CD8-positive, alpha-beta memory T cell (primary cell): ENCODE measurements at regions not wholly inside any gene's neighbourhood (a gene's known extent, or its start where the extent isn't known, plus 50 kb on each side); places are given as distances from the start of the nearest gene placed in this dataset.

Source experiments
- CTCF ChIA-PET: fragments of 350-600 bp; sonication (Branson Sonifier 250); formaldehyde crosslinking; loops from one replicate; lab custom pipeline; 2021; ENCODE audit warnings: antibody characterized with exemption; lab: Charles Lee
- POLR2A ChIA-PET: fragments of 350-600 bp; sonication (Branson Sonifier 250); formaldehyde crosslinking; loops from one replicate; lab custom pipeline; 2021; ENCODE audit warnings: antibody characterized with exemption; lab: Charles Lee
- DNase-seq, 5 donors: peaks; one replicate each; pipeline versions ENCODE4 v3.0.0 to v3.0.0-alpha.2; 2020 to 2022; ENCODE audit warnings: mixed read lengths in 1 of 5
- H3K27ac ChIP-seq: one replicate; pipeline ENCODE4 v1.7.0; 2013; ENCODE audit warnings: low read depth, mild to moderate bottlenecking, low read length, moderate library complexity
- H3K27me3 ChIP-seq: 2 replicates; pipeline ENCODE4 v1.7.0; 2013; ENCODE audit warnings: low read length, mild to moderate bottlenecking; ENCODE audit not compliant: insufficient read depth, poor library complexity, severe bottlenecking
- H3K36me3 ChIP-seq: 2 replicates; pipeline ENCODE4 v1.7.0; 2013; ENCODE audit warnings: mild to moderate bottlenecking, low read length, moderate library complexity; ENCODE audit not compliant: insufficient read depth
- H3K4me1 ChIP-seq: 2 replicates; pipeline ENCODE4 v1.7.0; 2013; ENCODE audit warnings: mild to moderate bottlenecking, low read length, moderate library complexity; ENCODE audit not compliant: insufficient read depth
- H3K4me3 ChIP-seq: 2 replicates; pipeline ENCODE4 v1.7.0; 2013; ENCODE audit warnings: mild to moderate bottlenecking, low read length
- H3K9me3 ChIP-seq: 2 replicates; pipeline ENCODE4 v1.7.0; 2013; ENCODE audit warnings: mild to moderate bottlenecking, low read length
- H3K27ac Mint-ChIP-seq, 8 donors: one replicate each; pipeline ENCODE4 v1.8.0; 2020 to 2021; ENCODE audit warnings: mixed read lengths in 8 of 8, mild to moderate bottlenecking in 6 of 8, inconsistent platforms in 3 of 8, moderate library complexity in 3 of 8
- H3K27me3 Mint-ChIP-seq, 2 donors: one replicate each; pipeline ENCODE4 v1.8.0; 2020 to 2021; ENCODE audit warnings: mixed read lengths in 2 of 2, mild to moderate bottlenecking in 1 of 2, moderate library complexity in 1 of 2
- H3K36me3 Mint-ChIP-seq, 3 donors: one replicate each; pipeline ENCODE4 v1.8.0; 2020 to 2021; ENCODE audit warnings: mixed read lengths in 3 of 3, inconsistent platforms in 1 of 3, mild to moderate bottlenecking in 1 of 3
- H3K4me1 Mint-ChIP-seq, 3 donors: one replicate each; pipeline ENCODE4 v1.8.0; 2020 to 2021; ENCODE audit warnings: mixed read lengths in 3 of 3, inconsistent platforms in 1 of 3, mild to moderate bottlenecking in 1 of 3
- H3K4me3 Mint-ChIP-seq, 7 donors: one replicate each; pipeline ENCODE4 v1.8.0; 2020 to 2021; ENCODE audit warnings: mixed read lengths in 7 of 7, mild to moderate bottlenecking in 6 of 7, moderate library complexity in 4 of 7, inconsistent platforms in 2 of 7
- H3K9me3 Mint-ChIP-seq, 5 donors: one replicate each; pipeline ENCODE4 v1.8.0; 2020 to 2022; ENCODE audit warnings: mixed read lengths in 5 of 5, mild to moderate bottlenecking in 3 of 5, moderate library complexity in 2 of 5, inconsistent platforms in 1 of 5

DNA sequence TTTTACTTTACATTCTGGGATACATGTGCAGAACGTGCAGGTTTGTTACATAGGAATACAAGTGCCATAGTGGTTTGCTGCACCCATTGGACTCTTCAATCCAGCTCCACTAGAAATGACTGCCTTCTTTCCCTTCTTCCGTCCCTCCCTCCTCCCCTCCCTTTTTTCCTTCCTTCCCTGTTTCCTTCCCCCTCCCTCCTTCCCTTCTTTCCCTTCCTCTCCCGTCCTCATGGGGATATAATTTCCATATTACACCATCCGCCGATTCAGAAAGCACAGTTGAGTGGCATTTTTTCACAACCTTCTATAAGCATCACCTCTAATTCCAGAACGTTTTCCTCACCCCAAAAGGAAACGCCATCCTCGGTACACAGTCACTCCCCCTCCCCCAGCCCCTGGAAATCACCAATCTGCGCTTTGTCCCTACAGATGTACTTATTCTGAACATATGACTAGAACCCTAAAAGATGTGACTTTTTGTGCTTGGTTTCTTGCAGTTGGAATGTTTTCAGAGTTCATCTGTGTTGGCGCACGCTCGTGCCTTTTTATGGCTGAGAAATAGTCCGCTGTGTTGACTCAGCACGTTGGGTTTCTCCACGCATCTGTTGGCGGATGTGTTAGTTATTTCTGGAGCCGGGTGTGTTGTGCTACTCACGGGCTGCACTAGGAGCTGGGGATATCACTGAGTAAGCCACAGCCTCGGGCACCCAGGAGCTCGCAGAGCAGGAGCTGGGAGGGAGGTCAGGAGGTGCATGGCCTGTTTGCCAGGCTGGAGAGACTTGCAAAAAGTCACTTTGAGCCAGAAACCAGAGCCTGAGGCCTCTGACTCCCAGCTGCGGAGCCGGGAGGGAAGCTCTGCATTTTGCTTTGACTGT is 336.4 kb downstream of the SEC14L1 start:
- no peaks in the 10 kb centered on the region for H3K27me3 Mint-ChIP-seq
- ChIA-PET POLR2A (interaction anchor here (0.6 to 0.8 kb wide), 2 partner anchors 36 to 143 kb away, joined by 3 to 11 read pairs; no protein-coding TSS in a partner anchor), CTCF (interaction anchor here (1.1 to 3.0 kb wide), 7 partner anchors 17 to 537 kb away, joined by 3 to 13 read pairs (median 4); no protein-coding TSS in a partner anchor)
- H3K9me3 Mint-ChIP-seq: no peaks in the 10 kb centered on the region
- Histone ChIP-seq H3K9me3 (no peaks in the 10 kb centered on the region), H3K4me1 (peaks cover 86% of the 10 kb centered on the region), H3K4me3 (no peak overlapping the region), H3K27ac (no peak overlapping the region), H3K27me3 (no peaks in the 10 kb centered on the region), H3K36me3 (peaks cover 11% of the 10 kb centered on the region)
- H3K4me3 Mint-ChIP-seq: peak overlapping the region; percentile 13 to 92 (median 50)
- peaks cover 71 to 89% (median 77%) of the 10 kb centered on the region in 3 donors for H3K4me1 Mint-ChIP-seq
- H3K36me3 Mint-ChIP-seq: peaks cover 0 to 64% (median 10%) of the 10 kb centered on the region in 3 donors
- H3K27ac Mint-ChIP-seq: peak overlapping the region; percentile 76 to 94 (median 88)
- peak in 2 of 5 donors; percentile 26 to 47 for DNase-seq

- Histone ChIP-seq H3K9me3 (no peaks in the 10 kb centered on the region), H3K4me3 (no peak overlapping the region), H3K27me3 (no peaks in the 10 kb centered on the region), H3K27ac (no peak overlapping the region), H3K4me1 (peaks cover 85% of the 10 kb centered on the region), H3K36me3 (peaks cover 22% of the 10 kb centered on the region)
- POLR2A ChIA-PET: interaction anchor here (0.8 kb wide), 1 partner anchor 37 kb away, joined by 3 read pairs; no protein-coding TSS in a partner anchor
- Mint-ChIP-seq H3K9me3 (no peaks in the 10 kb centered on the region), H3K27ac (peak overlapping the region in 3 of 8 donors; percentile 65 to 88 (median 87)), H3K27me3 (no peaks in the 10 kb centered on the region), H3K36me3 (peaks cover 0 to 61% (median 10%) of the 10 kb centered on the region in 3 donors), H3K4me1 (peaks cover 62 to 82% (median 66%) of the 10 kb centered on the region in 3 donors), H3K4me3 (peak overlapping the region in 2 of 7 donors; percentile 40 to 51)
- no peak for DNase-seq
- CTCF ChIA-PET: interaction anchor here (1.1 to 1.6 kb wide), 6 partner anchors 16 to 536 kb away, joined by 3 to 5 read pairs (median 4); no protein-coding TSS in a partner anchor
These were observed 337.5 kb downstream of the SEC14L1 start for GRCh38 chr17:77478281-77478680.

- Mint-ChIP-seq H3K36me3 (peaks cover 0 to 55% (median 5%) of the 10 kb centered on the region in 3 donors), H3K4me1 (peaks cover 57 to 77% (median 59%) of the 10 kb centered on the region in 3 donors), H3K27ac (peak overlapping the region in 7 of 8 donors; percentile 63 to 91 (median 78)), H3K4me3 (peak overlapping the region in 4 of 7 donors; percentile 23 to 41 (median 31)), H3K27me3 (no peaks in the 10 kb centered on the region), H3K9me3 (no peaks in the 10 kb centered on the region)
- no peak overlapping the region for H3K4me3 ChIP-seq
- peaks cover 28% of the 10 kb centered on the region for H3K36me3 ChIP-seq
- H3K9me3 ChIP-seq: no peaks in the 10 kb centered on the region
- no peak overlapping the region for H3K27ac ChIP-seq
- H3K27me3 ChIP-seq: no peaks in the 10 kb centered on the region
- CTCF ChIA-PET: interaction anchor here (1.3 kb wide), 2 partner anchors 16 to 147 kb away, joined by 3 to 5 read pairs; no protein-coding TSS in a partner anchor
- H3K4me1 ChIP-seq: peaks cover 85% of the 10 kb centered on the region
- POLR2A ChIA-PET: no interaction called here
- DNase-seq: no peak
These were observed 338.1 kb downstream of the SEC14L1 start for GRCh38 chr17:77478899-77479298.

GRCh38 chr17:77479372-77480198 is 338.8 kb downstream of the SEC14L1 start:
- Histone ChIP-seq H3K27ac (no peak overlapping the region), H3K9me3 (no peaks in the 10 kb centered on the region), H3K4me3 (no peak overlapping the region), H3K36me3 (peaks cover 31% of the 10 kb centered on the region), H3K27me3 (no peaks in the 10 kb centered on the region), H3K4me1 (peaks cover 85% of the 10 kb centered on the region)
- Mint-ChIP-seq H3K4me1 (peaks cover 50 to 71% (median 52%) of the 10 kb centered on the region in 3 donors), H3K27ac (peak overlapping the region in 7 of 8 donors; percentile 76 to 91 (median 85)), H3K36me3 (peaks cover 0 to 54% (median 5%) of the 10 kb centered on the region in 3 donors), H3K9me3 (no peaks in the 10 kb centered on the region), H3K27me3 (no peaks in the 10 kb centered on the region), H3K4me3 (peak overlapping the region in 3 of 7 donors; percentile 18 to 25 (median 23))
- CTCF ChIA-PET: no interaction called here
- DNase-seq: peak in 1 of 5 donors; percentile 71
- POLR2A ChIA-PET: no interaction called here

- DNase-seq: no peak
- POLR2A ChIA-PET: no interaction called here
- Mint-ChIP-seq H3K36me3 (peaks cover 0 to 51% (median 2%) of the 10 kb centered on the region in 3 donors), H3K27ac (peak overlapping the region in 2 of 8 donors; percentile 29 to 56), H3K4me3 (no peak overlapping the region), H3K9me3 (no peaks in the 10 kb centered on the region), H3K27me3 (no peaks in the 10 kb centered on the region), H3K4me1 (peaks cover 44 to 65% (median 47%) of the 10 kb centered on the region in 3 donors)
- Histone ChIP-seq H3K36me3 (peaks cover 32% of the 10 kb centered on the region), H3K27me3 (no peaks in the 10 kb centered on the region), H3K4me3 (no peak overlapping the region), H3K9me3 (no peaks in the 10 kb centered on the region), H3K4me1 (peaks cover 84% of the 10 kb centered on the region), H3K27ac (no peak overlapping the region)
- CTCF ChIA-PET: no interaction called here
These were observed 339.4 kb downstream of the SEC14L1 start for GRCh38 chr17:77480199-77480508.

- Mint-ChIP-seq H3K27ac (no peak overlapping the region), H3K4me1 (peaks cover 39 to 60% (median 42%) of the 10 kb centered on the region in 3 donors), H3K27me3 (no peaks in the 10 kb centered on the region), H3K9me3 (no peaks in the 10 kb centered on the region), H3K4me3 (no peak overlapping the region), H3K36me3 (peaks cover 0 to 46% (median 2%) of the 10 kb centered on the region in 3 donors)
- Histone ChIP-seq H3K4me1 (peaks cover 84% of the 10 kb centered on the region), H3K27ac (no peak overlapping the region), H3K4me3 (no peak overlapping the region), H3K36me3 (peaks cover 37% of the 10 kb centered on the region), H3K9me3 (no peaks in the 10 kb centered on the region), H3K27me3 (no peaks in the 10 kb centered on the region)
- ChIA-PET CTCF (interaction anchor here (1.4 to 2.2 kb wide), 2 partner anchors 35 to 51 kb away, joined by 6 to 8 read pairs; no protein-coding TSS in a partner anchor), POLR2A (interaction anchor here (1.8 kb wide), 1 partner anchor 39 kb away, joined by 5 read pairs; no protein-coding TSS in a partner anchor)
- peak in 1 of 5 donors; percentile 41 for DNase-seq
These were observed 339.9 kb downstream of the SEC14L1 start for GRCh38 chr17:77480509-77481215.
